GM20000 (cell line): ENCODE measurements at regions not wholly inside any gene's neighbourhood (a gene's known extent, or its start where the extent isn't known, plus 50 kb on each side); places are given as distances from the start of the nearest gene placed in this dataset.

Source experiments
- DNase-seq: peaks from one replicate; pipeline ENCODE4 v3.0.0; 2012; ENCODE audit warnings: low spot score
- CTCF ChIP-seq: IDR thresholded peaks from 2 replicates; pipeline ENCODE4 v1.5.1; 2012; ENCODE audit warnings: mild to moderate bottlenecking, control low read depth; ENCODE audit errors: extremely low read depth, missing control alignments

GRCh38 chr1:112057736-112058135 is 68.3 kb upstream of the KCND3 start:
- TF ChIP-seq CTCF: no peak
- no peak for DNase-seq

GRCh38 chr1:112058815-112059450 is 69.5 kb upstream of the KCND3 start:
- no peak for DNase-seq
- TF ChIP-seq CTCF: no peak

DNA sequence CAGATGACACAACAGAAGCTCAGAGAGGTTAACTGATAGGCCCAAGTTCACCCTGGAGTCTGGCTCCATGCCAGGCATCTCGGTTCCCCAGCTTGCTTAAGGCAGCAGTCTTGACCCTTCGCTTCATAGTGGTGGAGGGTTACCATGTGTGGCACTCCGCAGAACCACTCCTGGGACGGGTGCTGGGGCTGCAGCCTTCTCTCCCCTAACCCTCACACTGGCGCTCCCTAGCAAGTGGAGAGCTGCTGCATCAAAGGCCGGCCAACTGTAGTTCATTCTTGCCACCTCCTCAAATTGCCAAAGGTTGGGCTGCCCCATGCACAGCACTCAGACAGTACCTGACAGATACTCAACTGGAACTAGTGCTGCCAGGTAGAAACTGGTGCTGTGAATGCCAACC is 70.2 kb upstream of the KCND3 start:
- no peak for DNase-seq
- TF ChIP-seq CTCF: no peak

DNA sequence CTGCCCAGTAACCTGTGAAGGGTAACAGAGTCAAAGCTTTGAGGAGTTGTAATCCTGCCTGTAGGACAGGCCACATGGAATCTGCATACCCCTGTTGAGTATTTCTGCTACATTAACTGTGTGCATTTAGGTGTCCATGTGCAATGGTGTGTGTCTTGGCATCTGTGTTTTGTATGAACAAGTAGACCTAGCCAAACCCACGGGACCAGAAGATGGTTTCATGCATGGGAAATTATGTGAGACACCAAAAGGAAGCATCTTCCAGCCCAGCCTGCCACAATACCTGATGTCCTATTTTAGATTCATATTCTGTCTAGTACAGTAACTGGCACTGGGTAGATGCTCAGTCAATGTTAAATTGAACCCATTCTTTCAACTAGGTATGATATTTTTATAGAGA is 70.8 kb upstream of the KCND3 start:
- TF ChIP-seq CTCF: no peak
- no peak for DNase-seq

DNA sequence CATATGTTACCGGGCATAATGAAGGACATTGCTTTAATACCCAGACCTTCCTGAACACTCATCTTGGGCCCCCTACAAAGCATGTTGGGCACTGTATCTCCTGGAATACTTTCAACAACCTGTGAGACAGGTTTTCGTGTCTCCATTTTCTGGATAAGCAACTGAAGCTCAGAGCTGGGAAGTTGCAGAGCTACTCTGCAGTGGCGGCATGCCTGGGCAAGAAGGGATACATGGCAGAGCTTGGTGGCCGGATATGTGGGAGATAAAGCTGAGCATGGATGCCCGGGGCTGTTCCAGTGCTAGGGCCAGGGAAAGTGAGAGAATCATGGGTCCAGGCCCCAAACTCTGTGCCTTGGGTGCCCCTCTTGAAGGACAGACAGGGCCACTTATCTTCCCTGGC is 71.6 kb upstream of the KCND3 start:
- DNase-seq: no peak
- TF ChIP-seq CTCF: no peak

GRCh38 chr1:112061901-112062320 is 72.4 kb upstream of the KCND3 start:
- TF ChIP-seq CTCF: no peak
- DNase-seq: no peak

DNA sequence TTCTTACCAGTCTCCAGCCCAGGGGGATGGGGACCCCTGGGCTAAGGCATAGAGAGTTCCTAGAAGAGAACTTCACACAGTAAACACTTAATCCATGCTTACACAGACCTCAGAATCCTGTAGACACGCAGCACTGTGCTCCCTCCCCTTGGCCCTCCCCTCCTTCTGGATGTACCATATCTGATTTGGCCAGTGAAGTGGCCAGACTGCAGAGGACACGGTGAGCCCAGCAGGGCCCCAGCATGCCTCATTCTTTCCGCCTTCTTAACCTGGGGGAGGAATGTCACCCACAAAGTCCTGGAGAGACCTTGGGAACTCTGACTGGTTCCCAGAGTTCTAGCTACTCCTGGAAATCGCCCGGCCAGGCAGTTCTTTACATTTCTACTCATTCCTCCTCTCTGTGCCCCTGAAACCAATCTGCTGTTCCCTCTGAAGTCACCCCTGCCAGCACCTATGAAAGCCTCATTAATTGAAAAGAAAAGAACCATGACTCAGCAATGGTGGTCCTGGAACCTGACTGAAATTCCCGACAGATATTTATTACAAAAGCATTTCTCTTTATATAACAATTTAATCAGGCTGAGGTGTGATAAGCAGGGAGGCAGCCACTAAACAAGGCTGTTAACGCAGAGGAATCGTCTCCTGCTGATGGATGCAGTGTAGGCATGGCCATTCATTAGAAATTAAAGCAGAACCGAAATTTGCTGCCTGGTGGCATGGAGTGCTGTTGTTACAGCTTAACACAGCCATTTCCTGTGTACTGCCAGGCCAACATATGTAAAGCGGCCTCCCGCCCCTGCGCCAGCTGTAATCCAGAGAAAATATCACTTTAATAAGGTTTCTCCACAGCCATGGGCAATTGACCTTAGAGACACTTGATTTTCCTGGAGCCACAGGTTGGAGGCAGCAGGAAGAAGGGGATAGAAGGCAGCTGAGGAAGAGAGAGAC is 74.6 kb upstream of the KCND3 start:
- TF ChIP-seq CTCF: no peak
- no peak for DNase-seq
